Stomach (tissue), 8 donors: ENCODE measurements at regions not wholly inside any gene's neighbourhood (a gene's known extent, or its start where the extent isn't known, plus 50 kb on each side); places are given as distances from the start of the nearest gene placed in this dataset.

Experiments
- DNase-seq, 2 donors: peaks; one replicate each; pipeline versions ENCODE4 v3.0.0 to v3.0.0-alpha.2; 2013 to 2019
- H3K27ac ChIP-seq, 5 donors: fragments of 200-600 bp in 4 of 5; sonication (generic) in 4 of 5; one replicate each; pipeline ENCODE4 v1.5.1; 2013 to 2019; ENCODE audit warnings: mild to moderate bottlenecking in 1 of 5, moderate library complexity in 1 of 5
- H3K27me3 ChIP-seq, 3 donors: fragments of 200-600 bp; sonication (generic); one replicate each; pipeline ENCODE4 v1.5.1; 2017 to 2019; ENCODE audit warnings: mixed run types in 1 of 3
- H3K36me3 ChIP-seq, 4 donors: fragments of 200-600 bp; sonication (generic); 1 replicate in 3 of 4; 2 replicates in 1 of 4; pipeline ENCODE4 v1.5.1; 2016 to 2019
- H3K4me1 ChIP-seq, 4 donors: fragments of 200-600 bp; sonication (generic); one replicate each; pipeline ENCODE4 v1.5.1; 2016 to 2019
- H3K4me3 ChIP-seq, 4 donors: fragments of 200-600 bp; sonication (generic) in 3 of 4; one replicate each; pipeline ENCODE4 v1.5.1; 2016 to 2019; ENCODE audit warnings: mild to moderate bottlenecking in 1 of 4
- H3K9me3 ChIP-seq, 4 donors: fragments of 200-600 bp; sonication (generic); one replicate each; pipeline ENCODE4 v1.5.1; 2016 to 2019
- EP300 ChIP-seq: sonication (generic); formaldehyde crosslinking; IDR thresholded peaks from one replicate; pipeline ENCODE4 v1.6.1; 2017; ENCODE audit warnings: antibody characterized with exemption
- POLR2A ChIP-seq, 4 donors: fragments of 450-650 bp; IDR thresholded peaks; one replicate each; pipeline ENCODE4 v1.6.1; 2016; ENCODE audit warnings: antibody characterized with exemption in 4 of 4, control low read depth in 2 of 4, mild to moderate bottlenecking in 1 of 4, moderate library complexity in 1 of 4
- POLR2AphosphoS5 ChIP-seq, 3 donors: sonication (generic); formaldehyde crosslinking; IDR thresholded peaks; one replicate each; pipeline ENCODE4 v1.6.1; 2016; ENCODE audit warnings: antibody characterized with exemption in 3 of 3
- WGBS, 5 donors: extraction: QIAGEN DNeasy Blood & Tissue Kit in 3 of 5; methylation state at CpG; one replicate each; pipeline versions ENCODE4 v1.1.5 to v1.1.7; 2013 to 2018; 5-methylcytosine and 5-hydroxymethylcytosine counted together
- intact Hi-C: fragments of 100-400 bp; cut with DNase I; formaldehyde crosslinking; loops from one replicate; pipeline ENCODE4 v1.15.1; 2023; ENCODE audit warnings: low total_unique reads
- TF ChIP-seq, protein P1 (sequence below), 7 experiments: fragments of 450-650 bp in 4 of 7; fragments of 200-600 bp in 3 of 7; sonication (generic) in 3 of 7; IDR thresholded peaks; one replicate each; pipeline ENCODE4 v1.5.1; 2016 to 2019; ENCODE audit warnings: antibody characterized with exemption in 7 of 7, control low read depth in 2 of 7, mild to moderate bottlenecking in 1 of 7
- donor health status: healthy with polysubstance abuse.
- donor health status: Bipolar disorder and iron deficiency.
- donor health status: healthy.

DNA sequence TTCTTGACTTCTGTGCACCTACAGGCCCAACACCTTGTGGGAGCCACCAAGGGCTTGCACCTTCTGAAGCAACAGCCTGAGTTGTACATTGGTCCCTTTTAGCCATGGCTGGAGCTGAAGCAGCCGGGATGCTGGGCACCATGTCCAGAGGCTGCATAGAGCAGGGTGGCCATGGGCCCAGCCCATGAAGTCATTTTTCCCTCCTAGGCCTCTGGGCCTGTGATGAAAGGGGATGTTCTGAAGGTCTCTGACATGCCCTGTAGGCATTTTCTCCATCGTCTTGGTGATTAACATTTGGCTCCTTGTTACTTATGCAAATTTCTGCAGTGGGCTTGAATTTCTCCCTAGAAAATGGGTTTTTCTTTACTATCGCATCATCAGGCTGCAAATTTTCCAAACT is 83.1 kb upstream of the ACVR1 start:
- no peak overlapping the region for H3K4me3 ChIP-seq
- no peak for DNase-seq
- no peaks in the 10 kb centered on the region for H3K4me1 ChIP-seq
- no peaks in the 10 kb centered on the region for H3K27me3 ChIP-seq
- no peaks in the 10 kb centered on the region for H3K36me3 ChIP-seq
- TF ChIP-seq EP300: no peak
- no peak for TF ChIP-seq POLR2A (IDR thresholded peaks at IDR 0.05)
- no peak for TF ChIP-seq POLR2AphosphoS5 (IDR thresholded peaks at IDR 0.05)
- no peak overlapping the region for H3K27ac ChIP-seq
- WGBS, 5 donors: 88 to 93% (median 92%) methylated on average over 3 of the region's 3 CpGs
- peaks cover 0 to 39% (median 24%) of the 10 kb centered on the region in 4 donors for H3K9me3 ChIP-seq
- intact Hi-C loops: no loop called here

DNA sequence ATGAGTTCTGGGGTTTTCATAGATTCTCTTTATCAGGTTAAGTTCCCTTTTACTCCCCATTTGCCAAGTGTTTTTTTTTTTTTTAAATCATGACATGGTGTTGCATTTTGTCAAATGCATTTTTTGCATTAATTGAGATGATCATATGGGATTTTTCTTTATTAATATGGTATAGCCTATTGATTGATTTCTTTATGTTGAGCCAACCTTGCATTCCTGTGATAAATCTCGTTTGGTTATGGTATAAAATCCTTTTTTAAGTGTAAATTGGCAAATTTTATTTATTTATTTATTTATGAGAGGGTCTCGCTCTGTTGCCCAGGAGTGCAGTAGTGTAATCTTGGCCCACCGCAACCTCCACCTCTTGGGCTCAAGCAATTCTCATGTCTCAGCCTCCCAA is 81.5 kb upstream of the ACVR1 start:
- Histone ChIP-seq H3K27ac (no peak overlapping the region), H3K4me3 (no peak overlapping the region), H3K4me1 (no peaks in the 10 kb centered on the region), H3K9me3 (peaks cover 0 to 39% (median 24%) of the 10 kb centered on the region in 4 donors), H3K36me3 (no peaks in the 10 kb centered on the region), H3K27me3 (no peaks in the 10 kb centered on the region)
- intact Hi-C loops: no loop called here
- TF ChIP-seq POLR2AphosphoS5 (IDR thresholded peaks at IDR 0.05) (no peak), POLR2A (IDR thresholded peaks at IDR 0.05) (no peak), EP300 (no peak)
- TF ChIP-seq, protein P1, sequence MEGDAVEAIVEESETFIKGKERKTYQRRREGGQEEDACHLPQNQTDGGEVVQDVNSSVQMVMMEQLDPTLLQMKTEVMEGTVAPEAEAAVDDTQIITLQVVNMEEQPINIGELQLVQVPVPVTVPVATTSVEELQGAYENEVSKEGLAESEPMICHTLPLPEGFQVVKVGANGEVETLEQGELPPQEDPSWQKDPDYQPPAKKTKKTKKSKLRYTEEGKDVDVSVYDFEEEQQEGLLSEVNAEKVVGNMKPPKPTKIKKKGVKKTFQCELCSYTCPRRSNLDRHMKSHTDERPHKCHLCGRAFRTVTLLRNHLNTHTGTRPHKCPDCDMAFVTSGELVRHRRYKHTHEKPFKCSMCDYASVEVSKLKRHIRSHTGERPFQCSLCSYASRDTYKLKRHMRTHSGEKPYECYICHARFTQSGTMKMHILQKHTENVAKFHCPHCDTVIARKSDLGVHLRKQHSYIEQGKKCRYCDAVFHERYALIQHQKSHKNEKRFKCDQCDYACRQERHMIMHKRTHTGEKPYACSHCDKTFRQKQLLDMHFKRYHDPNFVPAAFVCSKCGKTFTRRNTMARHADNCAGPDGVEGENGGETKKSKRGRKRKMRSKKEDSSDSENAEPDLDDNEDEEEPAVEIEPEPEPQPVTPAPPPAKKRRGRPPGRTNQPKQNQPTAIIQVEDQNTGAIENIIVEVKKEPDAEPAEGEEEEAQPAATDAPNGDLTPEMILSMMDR (IDR thresholded peaks at IDR 0.05): no peak
- WGBS, 5 donors: 27 to 86% (median 56%) methylated on average over 3 of the region's 3 CpGs
- DNase-seq: no peak

- intact Hi-C loops: no loop called here
- WGBS, 5 donors: 61 to 71% (median 63%) methylated on average over 4 of the region's 4 CpGs
Measured at GRCh38 chr2:157952558-157952957, 76.4 kb upstream of the ACVR1 start.

DNA sequence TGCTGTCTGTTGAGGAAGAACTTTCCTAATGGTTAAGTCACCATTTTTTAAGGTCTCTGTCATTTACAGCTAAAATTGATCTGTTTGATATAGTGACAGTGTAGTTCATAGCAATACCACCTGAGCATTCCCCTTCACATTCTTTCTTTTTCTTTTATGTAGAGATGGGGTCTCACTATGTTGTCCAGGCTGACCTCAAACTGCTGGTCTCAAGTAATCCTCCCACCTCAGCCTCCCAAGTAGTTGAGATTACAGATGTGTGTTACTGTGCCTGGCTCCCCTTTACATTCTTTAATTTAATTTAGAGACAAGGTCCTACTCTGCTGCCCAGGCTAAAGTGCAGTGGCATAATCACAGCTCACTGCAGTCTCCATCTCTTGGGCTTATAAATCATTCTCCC is 72.7 kb upstream of the ACVR1 start:
- no peaks in the 10 kb centered on the region for H3K9me3 ChIP-seq
- H3K4me1 ChIP-seq: no peaks in the 10 kb centered on the region
- H3K36me3 ChIP-seq: no peaks in the 10 kb centered on the region
- no peak for DNase-seq
- H3K4me3 ChIP-seq: no peak overlapping the region
- TF ChIP-seq POLR2A (IDR thresholded peaks at IDR 0.05): no peak
- no peak for TF ChIP-seq POLR2AphosphoS5 (IDR thresholded peaks at IDR 0.05)
- TF ChIP-seq EP300: no peak
- TF ChIP-seq, protein P1 (IDR thresholded peaks at IDR 0.05): no peak
- no peaks in the 10 kb centered on the region for H3K27me3 ChIP-seq
- intact Hi-C loops: no loop called here
- H3K27ac ChIP-seq: no peak overlapping the region

More at GRCh38 chr2:157952558-157952957, 76.4 kb upstream of the ACVR1 start:
- TF ChIP-seq EP300 (no peak), POLR2A (IDR thresholded peaks at IDR 0.05) (no peak)
- Histone ChIP-seq H3K4me1 (no peaks in the 10 kb centered on the region), H3K9me3 (peaks cover 0 to 20% (median 8%) of the 10 kb centered on the region in 4 donors), H3K36me3 (no peaks in the 10 kb centered on the region), H3K27ac (no peak overlapping the region), H3K27me3 (no peaks in the 10 kb centered on the region), H3K4me3 (no peak overlapping the region)
- no peak for DNase-seq

- no peaks in the 10 kb centered on the region for H3K27me3 ChIP-seq
- no peak overlapping the region for H3K27ac ChIP-seq
- 25 to 57% (median 52%) methylated on average over 1 of the region's 1 CpG for WGBS, 5 donors
- H3K4me1 ChIP-seq: no peaks in the 10 kb centered on the region
- H3K36me3 ChIP-seq: no peaks in the 10 kb centered on the region
- no peaks in the 10 kb centered on the region for H3K9me3 ChIP-seq
- DNase-seq: no peak
- intact Hi-C loops: no loop called here
- H3K4me3 ChIP-seq: no peak overlapping the region
- no peak for TF ChIP-seq EP300
- TF ChIP-seq, protein P1 (IDR thresholded peaks at IDR 0.05): no peak
- no peak for TF ChIP-seq POLR2A (IDR thresholded peaks at IDR 0.05)
- TF ChIP-seq POLR2AphosphoS5 (IDR thresholded peaks at IDR 0.05): no peak
Measured at GRCh38 chr2:157946919-157947557, 70.9 kb upstream of the ACVR1 start.
